H1 (cell line): ENCODE measurements at regions not wholly inside any gene's neighbourhood (a gene's known extent, or its start where the extent isn't known, plus 50 kb on each side); places are given as distances from the start of the nearest gene placed in this dataset.

Experiments used
- CTCF ChIA-PET: fragments of 300-600 bp; sonication (Branson Sonifier 250); formaldehyde crosslinking; loops from one replicate; lab custom pipeline; 2021; ENCODE audit not compliant: partially characterized antibody; lab: Charles Lee
- POLR2A ChIA-PET: fragments of 300-600 bp; sonication (Branson Sonifier 250); formaldehyde crosslinking; loops from one replicate; lab custom pipeline; 2021; ENCODE audit warnings: inconsistent platforms; ENCODE audit not compliant: partially characterized antibody; lab: Charles Lee
- DNase-seq, 2 experiments: peaks; one replicate each; pipeline versions ENCODE4 v3.0.0 to v3.0.0-alpha.2; 2010 to 2022; ENCODE audit warnings: low spot score in 2 of 2, low read depth in 1 of 2, mixed read lengths in 1 of 2
- FAIRE-seq: peaks from 2 replicates; lab custom pipeline; 2011; peaks lifted over from hg19 to GRCh38; lab: Jason Lieb, UNC
- H2AFZ ChIP-seq: 2 replicates; pipeline ENCODE4 v1.8.1; 2012; ENCODE audit warnings: low read length, inconsistent platforms
- H2AK5ac ChIP-seq: 2 replicates; pipeline ENCODE4 v1.6.1; 2013; ENCODE audit warnings: low read depth, low read length
- H2BK120ac ChIP-seq: replicated peaks from 2 replicates; pipeline ENCODE3; 2013; ENCODE audit warnings: low read depth, low read length, inconsistent platforms
- H2BK12ac ChIP-seq: 2 replicates; pipeline ENCODE4 v1.6.1; 2013; ENCODE audit warnings: low read depth, low read length
- H2BK15ac ChIP-seq: 2 replicates; pipeline ENCODE4 v1.6.1; 2013; ENCODE audit warnings: low read length
- H2BK20ac ChIP-seq: 2 replicates; pipeline ENCODE4 v1.6.1; 2013; ENCODE audit warnings: low read length
- H2BK5ac ChIP-seq: 2 replicates; pipeline ENCODE4 v1.6.1; 2013; ENCODE audit warnings: low read depth, low read length
- H3K14ac ChIP-seq: 2 replicates; pipeline ENCODE4 v1.6.1; 2013; ENCODE audit warnings: inconsistent platforms; ENCODE audit not compliant: insufficient read length
- H3K18ac ChIP-seq: 2 replicates; pipeline ENCODE4 v1.6.1; 2013; ENCODE audit warnings: low read length; ENCODE audit errors: extremely low read depth
- H3K23ac ChIP-seq: 2 replicates; pipeline ENCODE4 v1.6.1; 2013; ENCODE audit warnings: inconsistent platforms; ENCODE audit not compliant: insufficient read length
- H3K23me2 ChIP-seq: 2 replicates; pipeline ENCODE4 v1.6.1; 2013; ENCODE audit warnings: low read depth, low read length
- H3K27ac ChIP-seq: 2 replicates; pipeline ENCODE4 v1.6.1; 2011; ENCODE audit warnings: low read depth, low read length, inconsistent platforms
- H3K27me3 ChIP-seq, 4 experiments: replicated peaks in 1 of 4; 1 replicate in 1 of 4; 2 replicates in 3 of 4; pipeline versions ENCODE4 v1.6.1 to v1.8.1; 2011 to 2013; ENCODE audit warnings: low read length in 3 of 4, mild to moderate bottlenecking in 3 of 4, inconsistent platforms in 2 of 4, mixed read lengths in 2 of 4, moderate library complexity in 1 of 4; ENCODE audit not compliant: control insufficient read depth in 3 of 4, insufficient read depth in 3 of 4; ENCODE audit errors: extremely low read depth in 1 of 4
- H3K36me3 ChIP-seq, 4 experiments: 2 replicates each; pipeline versions ENCODE4 v1.6.1 to v1.8.1; 2011 to 2013; ENCODE audit warnings: mild to moderate bottlenecking in 4 of 4, low read length in 3 of 4, moderate library complexity in 2 of 4, control low read depth in 1 of 4, inconsistent platforms in 1 of 4; ENCODE audit not compliant: insufficient read depth in 4 of 4, control insufficient read depth in 2 of 4
- H3K4ac ChIP-seq: replicated peaks from 2 replicates; pipeline ENCODE3; 2013; ENCODE audit warnings: low read length, low read depth, mixed read lengths, inconsistent platforms; ENCODE audit not compliant: insufficient read length
- H3K4me1 ChIP-seq, 4 experiments: replicated peaks in 1 of 4; 1 replicate in 1 of 4; 2 replicates in 3 of 4; pipeline versions ENCODE4 v1.6.1 to v1.8.1; 2011 to 2013; ENCODE audit warnings: low read length in 3 of 4, inconsistent platforms in 2 of 4, mixed read lengths in 1 of 4; ENCODE audit not compliant: insufficient read depth in 4 of 4, control insufficient read depth in 3 of 4
- H3K4me2 ChIP-seq, 2 experiments: 2 replicates each; pipeline versions ENCODE4 v1.6.1 to v1.8.1; 2011 to 2013; ENCODE audit warnings: low read depth in 2 of 2, low read length in 2 of 2, control low read depth in 1 of 2, inconsistent platforms in 1 of 2, mild to moderate bottlenecking in 1 of 2; ENCODE audit not compliant: insufficient read depth in 1 of 2
- H3K4me3 ChIP-seq, 4 experiments: fragments of 200-600, 300-600 bp in 1 of 4; sonication (generic), shearing (Covaris generic), sonication (Bioruptor Twin) in 1 of 4; 2 replicates each; pipeline versions ENCODE4 v1.5.1 to v1.8.1; 2011 to 2016; ENCODE audit warnings: low read length in 4 of 4, low read depth in 3 of 4, control low read depth in 2 of 4, inconsistent platforms in 2 of 4, mild to moderate bottlenecking in 2 of 4, mixed read lengths in 1 of 4, moderate library complexity in 1 of 4; ENCODE audit not compliant: insufficient read depth in 2 of 4; ENCODE audit errors: extremely low read depth in 1 of 4
- H3K56ac ChIP-seq: replicated peaks from 2 replicates; pipeline ENCODE3; 2013; ENCODE audit warnings: low read depth, mild to moderate bottlenecking, mixed read lengths, low read length, inconsistent platforms; ENCODE audit not compliant: insufficient read length
- H3K79me1 ChIP-seq: 2 replicates; pipeline ENCODE4 v1.6.1; 2013; ENCODE audit warnings: low read depth, low read length, control low read depth
- H3K79me2 ChIP-seq, 2 experiments: 2 replicates each; pipeline versions ENCODE4 v1.6.1 to v1.8.1; 2012 to 2013; ENCODE audit warnings: low read length in 2 of 2, mild to moderate bottlenecking in 2 of 2, inconsistent platforms in 1 of 2; ENCODE audit not compliant: insufficient read depth in 2 of 2, control insufficient read depth in 1 of 2
- H3K9ac ChIP-seq, 4 experiments: replicated peaks in 1 of 4; 1 replicate in 1 of 4; 2 replicates in 3 of 4; pipeline versions ENCODE4 v1.6.1 to v1.8.1; 2011 to 2013; ENCODE audit warnings: low read depth in 3 of 4, low read length in 3 of 4, control low read depth in 2 of 4, mild to moderate bottlenecking in 2 of 4, moderate library complexity in 2 of 4, inconsistent platforms in 1 of 4; ENCODE audit errors: extremely low read depth in 1 of 4
- H3K9me3 ChIP-seq, 2 experiments: 2 replicates each; pipeline versions ENCODE4 v1.6.1 to v1.8.1; 2012 to 2013; ENCODE audit warnings: mild to moderate bottlenecking in 2 of 2, moderate library complexity in 2 of 2, control low read depth in 1 of 2, inconsistent platforms in 1 of 2, low read depth in 1 of 2, low read length in 1 of 2, mixed read lengths in 1 of 2; ENCODE audit not compliant: insufficient read depth in 2 of 2
- H4K20me1 ChIP-seq, 2 experiments: replicated peaks in 1 of 2; 2 replicates each; pipeline versions ENCODE3 to v1.8.1; 2011 to 2013; ENCODE audit warnings: inconsistent platforms in 2 of 2, low read length in 2 of 2, mild to moderate bottlenecking in 1 of 2; ENCODE audit not compliant: insufficient read depth in 2 of 2, control insufficient read depth in 1 of 2
- H4K5ac ChIP-seq: 2 replicates; pipeline ENCODE4 v1.6.1; 2013; ENCODE audit warnings: low read length, low read depth, mixed read lengths, inconsistent platforms; ENCODE audit not compliant: insufficient read length
- H4K8ac ChIP-seq: 2 replicates; pipeline ENCODE4 v1.8.0; 2013; ENCODE audit warnings: mild to moderate bottlenecking, moderate library complexity, low read length, inconsistent platforms; ENCODE audit not compliant: insufficient read depth; ENCODE audit errors: extremely low read depth
- H4K91ac ChIP-seq: replicated peaks from 2 replicates; pipeline ENCODE3; 2013; ENCODE audit warnings: low read length, mixed read lengths, inconsistent platforms; ENCODE audit not compliant: insufficient read length
- GABPA ChIP-seq: IDR thresholded peaks from 2 replicates; pipeline ENCODE4 v1.6.1; 2011; ENCODE audit warnings: mild to moderate bottlenecking, low read length, moderate library complexity, borderline replicate concordance; ENCODE audit not compliant: insufficient read depth
- JUN ChIP-seq: IDR thresholded peaks from 2 replicates; pipeline ENCODE4 v1.6.1; 2011; ENCODE audit warnings: low read depth, mild to moderate bottlenecking, improper control_type of control experiment, low read length
- MAFK ChIP-seq: IDR thresholded peaks from 2 replicates; pipeline ENCODE4 v1.6.1; 2012; ENCODE audit warnings: low read depth, mild to moderate bottlenecking, improper control_type of control experiment, low read length
- RFX5 ChIP-seq: IDR thresholded peaks from 2 replicates; pipeline ENCODE4 v1.6.1; 2011; ENCODE audit warnings: low read depth, low read length, improper control_type of control experiment, borderline replicate concordance
- WGBS, 2 experiments: shearing (Covaris generic) in 1 of 2; methylation state at CpG; one replicate each; pipeline versions ENCODE4 v1.1.6 to v1.1.7; 2013 to 2015; ENCODE audit warnings: low lambda C conversion rate in 2 of 2, mixed read lengths in 2 of 2, inconsistent platforms in 1 of 2, low coverage in 1 of 2, missing lambda C conversion rate in 1 of 2; ENCODE audit not compliant: insufficient replicate concordance in 2 of 2, insufficient coverage in 1 of 2, insufficient read length in 1 of 2; ENCODE audit errors: extremely low coverage in 1 of 2, missing lambda C conversion rate in 1 of 2; 5-methylcytosine and 5-hydroxymethylcytosine counted together

DNA sequence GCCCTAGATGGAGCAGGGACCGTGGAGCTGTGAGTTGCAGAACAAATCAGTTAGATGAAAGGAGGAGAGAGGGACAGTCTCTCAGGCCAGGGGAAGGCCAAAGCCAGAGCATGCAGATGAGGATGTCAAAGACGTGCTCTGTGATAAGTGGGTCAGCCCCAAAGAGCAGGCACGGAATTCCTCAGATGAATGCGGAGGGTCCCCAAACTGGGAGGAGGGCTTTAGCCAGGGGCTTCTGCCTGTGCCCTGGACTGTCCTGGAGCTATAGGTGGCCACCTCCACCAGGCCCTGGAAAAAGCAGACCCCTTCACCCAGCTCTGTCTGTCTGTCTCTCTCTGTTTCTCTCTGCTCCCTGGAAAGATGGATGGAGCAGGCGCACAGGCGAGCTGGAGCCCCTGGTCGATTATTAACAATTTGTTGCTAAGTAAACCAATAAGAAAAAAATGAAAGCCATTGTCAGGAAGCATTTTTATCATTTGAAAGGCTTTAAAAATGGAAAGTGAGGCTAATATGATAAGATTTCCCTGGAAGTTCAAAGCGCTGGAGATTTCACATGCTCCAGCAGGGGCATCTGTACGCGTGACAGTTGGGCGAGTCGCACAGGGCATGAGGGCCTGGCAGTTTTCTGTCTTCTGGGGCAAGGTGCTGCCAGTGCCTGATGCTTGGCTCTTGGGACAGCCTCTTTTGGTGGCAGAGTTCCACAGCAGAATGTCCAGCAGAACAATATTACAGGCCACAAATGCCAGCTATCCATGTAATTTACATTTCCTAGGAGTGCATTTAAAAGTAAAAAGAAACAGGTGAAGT is 241.0 kb downstream of the GLI2 start:
- no peak overlapping the region for H2AFZ ChIP-seq
- TF ChIP-seq MAFK (no peak), JUN (no peak), GABPA (no peak), RFX5 (no peak)
- H3K4me1 ChIP-seq: 0 out of 7 replicates have a peak, but pooled peaks cover 0 to under 1% (median 0%) of the 10 kb centered on the region in 4 experiments
- no peak overlapping the region for H4K8ac ChIP-seq
- H3K56ac ChIP-seq: no peak overlapping the region
- no peak overlapping the region for H4K5ac ChIP-seq
- no peak overlapping the region for H3K9ac ChIP-seq
- H2BK15ac ChIP-seq: no peak overlapping the region
- no peak overlapping the region for H3K14ac ChIP-seq
- no peak overlapping the region for H3K27ac ChIP-seq
- CTCF ChIA-PET: interaction anchor here (0.7 to 2.5 kb wide), 11 partner anchors 12 to 456 kb away, joined by 3 to 15 read pairs (median 3); no protein-coding TSS in a partner anchor
- FAIRE-seq (no peak), DNase-seq (no peak)
- H3K79me1 ChIP-seq: no peaks in the 10 kb centered on the region
- no peak overlapping the region for H2AK5ac ChIP-seq
- H2BK5ac ChIP-seq: no peak overlapping the region
- POLR2A ChIA-PET: no interaction called here
- H4K91ac ChIP-seq: no peak overlapping the region
- no peak overlapping the region for H3K23ac ChIP-seq
- peaks cover 0 to 13% of the 10 kb centered on the region in 2 experiments for H4K20me1 ChIP-seq
- peaks cover 9 to 56% (median 40%) of the 10 kb centered on the region in 4 experiments for H3K36me3 ChIP-seq
- H3K4me3 ChIP-seq: no peak overlapping the region
- H2BK20ac ChIP-seq: no peak overlapping the region
- H3K4ac ChIP-seq: no peak overlapping the region
- H3K9me3 ChIP-seq: no peaks in the 10 kb centered on the region
- H3K79me2 ChIP-seq: no peaks in the 10 kb centered on the region
- H2BK12ac ChIP-seq: no peak overlapping the region
- 0 out of 2 replicates have a peak, but pooled peaks cover 3% of the 10 kb centered on the region for H3K23me2 ChIP-seq
- no peak overlapping the region for H3K4me2 ChIP-seq
- WGBS, 2 experiments: 94% methylated on average over 12 of the region's 12 CpGs; no CpG with 5 or more reads in 1 of the 2 experiments
- H3K27me3 ChIP-seq: no peaks in the 10 kb centered on the region
- H2BK120ac ChIP-seq: no peak overlapping the region
- H3K18ac ChIP-seq: no peak overlapping the region
